SK-N-SH (cell line): ENCODE measurements at regions not wholly inside any gene's neighbourhood (a gene's known extent, or its start where the extent isn't known, plus 50 kb on each side); places are given as distances from the start of the nearest gene placed in this dataset.

ENCODE experiments used
- CTCF ChIA-PET: fragments of 300-600, 350-600 bp; formaldehyde crosslinking; extraction: SDS; loops from one replicate; lab custom pipeline; 2021; lab: Yijun Ruan, JAX
- POLR2A ChIA-PET: fragments of 350-600 bp; sonication (Branson Sonifier 250); formaldehyde crosslinking; extraction: SDS; loops from one replicate; lab custom pipeline; 2020; ENCODE audit warnings: antibody characterized with exemption, inconsistent platforms; lab: Yijun Ruan, JAX
- DNase-seq: peaks from one replicate; pipeline ENCODE4 v3.0.0; 2012
- H2AFZ ChIP-seq: fragments of 200-600 bp; sonication (generic); 2 replicates; pipeline ENCODE4 v1.8.1; 2016; ENCODE audit warnings: antibody characterized with exemption, mild to moderate bottlenecking, low read depth
- H3F3A ChIP-seq: fragments of 200-600 bp; sonication (generic); replicated peaks from 2 replicates; pipeline ENCODE3; 2016; ENCODE audit warnings: antibody characterized with exemption, mild to moderate bottlenecking; ENCODE audit not compliant: insufficient read depth
- H3K27ac ChIP-seq, 2 experiments: fragments of 200-500 bp in 1 of 2; fragments of 200-600 bp in 1 of 2; sonication (Bioruptor generic) in 1 of 2; sonication (generic), shearing (Covaris generic) in 1 of 2; 2 replicates each; pipeline versions ENCODE4 v1.5.1 to v1.6.1; 2014 to 2016; ENCODE audit warnings: low read depth in 2 of 2, inconsistent platforms in 1 of 2, low read length in 1 of 2, mild to moderate bottlenecking in 1 of 2, mixed read lengths in 1 of 2
- H3K27me3 ChIP-seq: fragments of 200-600 bp; sonication (generic), shearing (Covaris generic); 2 replicates; pipeline ENCODE4 v1.6.1; 2016; ENCODE audit warnings: mixed run types; ENCODE audit not compliant: insufficient read depth
- H3K36me3 ChIP-seq, 2 experiments: fragments of 200-500 bp in 1 of 2; fragments of 200-600 bp in 1 of 2; sonication (Bioruptor generic) in 1 of 2; sonication (generic) in 1 of 2; replicated peaks in 1 of 2; 2 replicates each; pipeline versions ENCODE3 to v1.5.1; 2014 to 2016; ENCODE audit warnings: low read length in 1 of 2, mild to moderate bottlenecking in 1 of 2; ENCODE audit not compliant: insufficient read depth in 2 of 2, control insufficient read depth in 1 of 2
- H3K4me1 ChIP-seq, 2 experiments: fragments of 200-500 bp in 1 of 2; fragments of 200-600 bp in 1 of 2; sonication (Bioruptor generic) in 1 of 2; sonication (generic), shearing (Covaris generic) in 1 of 2; 2 replicates each; pipeline versions ENCODE4 v1.5.1 to v1.6.1; 2014 to 2016; ENCODE audit warnings: low read depth in 1 of 2, low read length in 1 of 2, mixed run types in 1 of 2; ENCODE audit not compliant: insufficient read depth in 2 of 2, control insufficient read depth in 1 of 2
- H3K4me2 ChIP-seq: fragments of 200-600 bp; sonication (generic), shearing (Covaris generic); 2 replicates; pipeline ENCODE4 v1.6.1; 2017; ENCODE audit warnings: mixed run types
- H3K4me3 ChIP-seq, 2 experiments: fragments of 200-500 bp in 1 of 2; fragments of 200-600 bp in 1 of 2; sonication (Bioruptor generic) in 1 of 2; sonication (generic), shearing (Covaris generic) in 1 of 2; 2 replicates each; pipeline versions ENCODE4 v1.5.1 to v1.8.1; 2014 to 2016; ENCODE audit warnings: low read depth in 2 of 2, inconsistent platforms in 1 of 2, low read length in 1 of 2, mild to moderate bottlenecking in 1 of 2, mixed read lengths in 1 of 2, moderate library complexity in 1 of 2
- H3K79me2 ChIP-seq: fragments of 200-600 bp; sonication (generic); 2 replicates; pipeline ENCODE4 v1.8.1; 2017; ENCODE audit warnings: mild to moderate bottlenecking; ENCODE audit not compliant: insufficient read depth
- H3K9ac ChIP-seq: fragments of 200-600 bp; sonication (generic); 2 replicates; pipeline ENCODE4 v1.6.1; 2017; ENCODE audit warnings: mixed run types
- H3K9me2 ChIP-seq: fragments of 200-600 bp; sonication (generic); 2 replicates; pipeline ENCODE4 v1.6.1; 2017; ENCODE audit warnings: mixed run types
- H3K9me3 ChIP-seq: fragments of 200-600 bp; sonication (generic); 2 replicates; pipeline ENCODE4 v1.6.1; 2017; ENCODE audit warnings: mixed run types, mild to moderate bottlenecking, moderate library complexity
- H4K20me1 ChIP-seq: fragments of 200-600 bp; sonication (generic); 2 replicates; pipeline ENCODE4 v1.6.1; 2017; ENCODE audit warnings: mild to moderate bottlenecking, mixed run types; ENCODE audit not compliant: insufficient read depth
- CHD2 ChIP-seq: fragments of 150-350 bp; IDR thresholded peaks from 2 replicates; pipeline ENCODE4 v1.6.1; 2018; ENCODE audit warnings: low read length; ENCODE audit not compliant: partially characterized antibody
- EP300 ChIP-seq, 2 experiments: IDR thresholded peaks; 2 replicates each; pipeline versions ENCODE4 v1.4.0 to v1.6.1; 2012; ENCODE audit warnings: borderline replicate concordance in 1 of 2, low read depth in 1 of 2, low read length in 1 of 2
- TCF12 ChIP-seq: IDR thresholded peaks from 2 replicates; pipeline ENCODE4 v1.4.0; 2012
- WGBS: methylation state at CpG from one replicate; pipeline ENCODE4 v1.1.6; 2017; ENCODE audit warnings: low lambda C conversion rate; 5-methylcytosine and 5-hydroxymethylcytosine counted together
- TF ChIP-seq, protein P1 (sequence below): IDR thresholded peaks from 2 replicates; pipeline ENCODE4; 2012
- TF ChIP-seq, protein P2 (sequence below): IDR thresholded peaks from 2 replicates; pipeline ENCODE4 v1.4.0; 2012; ENCODE audit warnings: low read depth, borderline replicate concordance
- TF ChIP-seq, protein P3 (sequence below): IDR thresholded peaks from 2 replicates; pipeline ENCODE4 v1.6.1; 2012; ENCODE audit warnings: mild to moderate bottlenecking, low read depth, low read length, moderate library complexity
- TF ChIP-seq, protein P4 (sequence below): fragments of 200-600 bp; sonication (generic); IDR thresholded peaks from 2 replicates; pipeline ENCODE4 v1.6.1; 2017; ENCODE audit warnings: antibody characterized with exemption, mild to moderate bottlenecking, moderate library complexity
- TF ChIP-seq, protein P5 (sequence below): IDR thresholded peaks from 2 replicates; pipeline ENCODE4 v1.4.0; 2012; ENCODE audit warnings: low read depth

DNA sequence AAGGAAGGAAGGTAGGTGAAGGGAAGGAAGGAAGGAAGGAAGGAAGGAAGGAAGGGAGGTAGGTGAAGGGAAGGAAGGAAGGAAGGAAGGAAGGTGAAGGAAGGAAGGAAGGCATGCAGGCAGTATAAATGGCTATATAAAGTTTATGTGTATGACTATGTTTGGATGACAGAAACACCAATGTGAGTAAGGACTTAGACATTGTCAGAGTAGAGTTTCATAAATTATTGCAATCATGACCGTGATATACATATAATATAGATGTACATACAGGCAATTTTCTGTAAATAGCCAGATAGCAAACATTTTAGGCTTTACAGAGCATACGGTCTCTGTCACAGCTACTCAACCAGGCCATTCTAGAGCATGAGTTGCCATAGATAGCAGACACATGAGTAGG, 133.8 kb upstream of the AKR1E2 start:
- ChIA-PET POLR2A (no interaction called here), CTCF (interaction anchor here (0.5 kb wide), 1 partner anchor 980 kb away, joined by 3 read pairs; no protein-coding TSS in a partner anchor)
- Histone ChIP-seq H2AFZ (no peak overlapping the region), H4K20me1 (no peaks in the 10 kb centered on the region), H3F3A (peaks cover 32% of the 10 kb centered on the region), H3K36me3 (no peaks in the 10 kb centered on the region), H3K27me3 (no peaks in the 10 kb centered on the region), H3K9me3 (no peaks in the 10 kb centered on the region), H3K4me1 (peaks cover 3 to 23% of the 10 kb centered on the region in 2 experiments), H3K4me2 (no peak overlapping the region), H3K9me2 (no peaks in the 10 kb centered on the region), H3K4me3 (no peak overlapping the region), H3K27ac (no peak overlapping the region), H3K9ac (no peak overlapping the region), H3K79me2 (no peaks in the 10 kb centered on the region)
- DNase-seq = no peak
- TF ChIP-seq, protein P1, sequence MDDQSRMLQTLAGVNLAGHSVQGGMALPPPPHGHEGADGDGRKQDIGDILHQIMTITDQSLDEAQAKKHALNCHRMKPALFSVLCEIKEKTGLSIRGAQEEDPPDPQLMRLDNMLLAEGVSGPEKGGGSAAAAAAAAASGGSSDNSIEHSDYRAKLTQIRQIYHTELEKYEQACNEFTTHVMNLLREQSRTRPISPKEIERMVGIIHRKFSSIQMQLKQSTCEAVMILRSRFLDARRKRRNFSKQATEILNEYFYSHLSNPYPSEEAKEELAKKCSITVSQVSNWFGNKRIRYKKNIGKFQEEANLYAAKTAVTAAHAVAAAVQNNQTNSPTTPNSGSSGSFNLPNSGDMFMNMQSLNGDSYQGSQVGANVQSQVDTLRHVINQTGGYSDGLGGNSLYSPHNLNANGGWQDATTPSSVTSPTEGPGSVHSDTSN = no peak
- TF ChIP-seq, protein P2, sequence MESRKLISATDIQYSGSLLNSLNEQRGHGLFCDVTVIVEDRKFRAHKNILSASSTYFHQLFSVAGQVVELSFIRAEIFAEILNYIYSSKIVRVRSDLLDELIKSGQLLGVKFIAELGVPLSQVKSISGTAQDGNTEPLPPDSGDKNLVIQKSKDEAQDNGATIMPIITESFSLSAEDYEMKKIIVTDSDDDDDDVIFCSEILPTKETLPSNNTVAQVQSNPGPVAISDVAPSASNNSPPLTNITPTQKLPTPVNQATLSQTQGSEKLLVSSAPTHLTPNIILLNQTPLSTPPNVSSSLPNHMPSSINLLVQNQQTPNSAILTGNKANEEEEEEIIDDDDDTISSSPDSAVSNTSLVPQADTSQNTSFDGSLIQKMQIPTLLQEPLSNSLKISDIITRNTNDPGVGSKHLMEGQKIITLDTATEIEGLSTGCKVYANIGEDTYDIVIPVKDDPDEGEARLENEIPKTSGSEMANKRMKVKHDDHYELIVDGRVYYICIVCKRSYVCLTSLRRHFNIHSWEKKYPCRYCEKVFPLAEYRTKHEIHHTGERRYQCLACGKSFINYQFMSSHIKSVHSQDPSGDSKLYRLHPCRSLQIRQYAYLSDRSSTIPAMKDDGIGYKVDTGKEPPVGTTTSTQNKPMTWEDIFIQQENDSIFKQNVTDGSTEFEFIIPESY = no peak
- TF ChIP-seq, protein P3, sequence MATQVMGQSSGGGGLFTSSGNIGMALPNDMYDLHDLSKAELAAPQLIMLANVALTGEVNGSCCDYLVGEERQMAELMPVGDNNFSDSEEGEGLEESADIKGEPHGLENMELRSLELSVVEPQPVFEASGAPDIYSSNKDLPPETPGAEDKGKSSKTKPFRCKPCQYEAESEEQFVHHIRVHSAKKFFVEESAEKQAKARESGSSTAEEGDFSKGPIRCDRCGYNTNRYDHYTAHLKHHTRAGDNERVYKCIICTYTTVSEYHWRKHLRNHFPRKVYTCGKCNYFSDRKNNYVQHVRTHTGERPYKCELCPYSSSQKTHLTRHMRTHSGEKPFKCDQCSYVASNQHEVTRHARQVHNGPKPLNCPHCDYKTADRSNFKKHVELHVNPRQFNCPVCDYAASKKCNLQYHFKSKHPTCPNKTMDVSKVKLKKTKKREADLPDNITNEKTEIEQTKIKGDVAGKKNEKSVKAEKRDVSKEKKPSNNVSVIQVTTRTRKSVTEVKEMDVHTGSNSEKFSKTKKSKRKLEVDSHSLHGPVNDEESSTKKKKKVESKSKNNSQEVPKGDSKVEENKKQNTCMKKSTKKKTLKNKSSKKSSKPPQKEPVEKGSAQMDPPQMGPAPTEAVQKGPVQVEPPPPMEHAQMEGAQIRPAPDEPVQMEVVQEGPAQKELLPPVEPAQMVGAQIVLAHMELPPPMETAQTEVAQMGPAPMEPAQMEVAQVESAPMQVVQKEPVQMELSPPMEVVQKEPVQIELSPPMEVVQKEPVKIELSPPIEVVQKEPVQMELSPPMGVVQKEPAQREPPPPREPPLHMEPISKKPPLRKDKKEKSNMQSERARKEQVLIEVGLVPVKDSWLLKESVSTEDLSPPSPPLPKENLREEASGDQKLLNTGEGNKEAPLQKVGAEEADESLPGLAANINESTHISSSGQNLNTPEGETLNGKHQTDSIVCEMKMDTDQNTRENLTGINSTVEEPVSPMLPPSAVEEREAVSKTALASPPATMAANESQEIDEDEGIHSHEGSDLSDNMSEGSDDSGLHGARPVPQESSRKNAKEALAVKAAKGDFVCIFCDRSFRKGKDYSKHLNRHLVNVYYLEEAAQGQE = no peak
- TF ChIP-seq, protein P4, sequence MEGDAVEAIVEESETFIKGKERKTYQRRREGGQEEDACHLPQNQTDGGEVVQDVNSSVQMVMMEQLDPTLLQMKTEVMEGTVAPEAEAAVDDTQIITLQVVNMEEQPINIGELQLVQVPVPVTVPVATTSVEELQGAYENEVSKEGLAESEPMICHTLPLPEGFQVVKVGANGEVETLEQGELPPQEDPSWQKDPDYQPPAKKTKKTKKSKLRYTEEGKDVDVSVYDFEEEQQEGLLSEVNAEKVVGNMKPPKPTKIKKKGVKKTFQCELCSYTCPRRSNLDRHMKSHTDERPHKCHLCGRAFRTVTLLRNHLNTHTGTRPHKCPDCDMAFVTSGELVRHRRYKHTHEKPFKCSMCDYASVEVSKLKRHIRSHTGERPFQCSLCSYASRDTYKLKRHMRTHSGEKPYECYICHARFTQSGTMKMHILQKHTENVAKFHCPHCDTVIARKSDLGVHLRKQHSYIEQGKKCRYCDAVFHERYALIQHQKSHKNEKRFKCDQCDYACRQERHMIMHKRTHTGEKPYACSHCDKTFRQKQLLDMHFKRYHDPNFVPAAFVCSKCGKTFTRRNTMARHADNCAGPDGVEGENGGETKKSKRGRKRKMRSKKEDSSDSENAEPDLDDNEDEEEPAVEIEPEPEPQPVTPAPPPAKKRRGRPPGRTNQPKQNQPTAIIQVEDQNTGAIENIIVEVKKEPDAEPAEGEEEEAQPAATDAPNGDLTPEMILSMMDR = no peak
- TF ChIP-seq EP300 (IDR thresholded peaks at IDR 0.05; ENCODE audit: borderline replicate concordance in 1 of 2, low read depth in 1 of 2, low read length in 1 of 2) (no peak), TCF12 (no peak), CHD2 (no peak)
- TF ChIP-seq, protein P5, sequence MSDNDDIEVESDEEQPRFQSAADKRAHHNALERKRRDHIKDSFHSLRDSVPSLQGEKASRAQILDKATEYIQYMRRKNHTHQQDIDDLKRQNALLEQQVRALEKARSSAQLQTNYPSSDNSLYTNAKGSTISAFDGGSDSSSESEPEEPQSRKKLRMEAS = no peak
- WGBS = 94% methylated on average over 2 of the region's 2 CpGs
